Peyer's patch (tissue), 4 donors: ENCODE measurements at regions not wholly inside any gene's neighbourhood (a gene's known extent, or its start where the extent isn't known, plus 50 kb on each side); places are given as distances from the start of the nearest gene placed in this dataset.

ENCODE experiments used
- CTCF ChIP-seq, 6 experiments: fragments of 450-650 bp in 4 of 6; fragments of 200-600 bp in 2 of 6; sonication (generic) in 1 of 6; IDR thresholded peaks; one replicate each; pipeline ENCODE4 v1.5.1; 2017 to 2019; ENCODE audit warnings: antibody characterized with exemption in 6 of 6, mild to moderate bottlenecking in 3 of 6, moderate library complexity in 1 of 6
- POLR2A ChIP-seq, 2 donors: fragments of 450-650 bp; IDR thresholded peaks; one replicate each; pipeline ENCODE4 v1.5.1; 2017; ENCODE audit warnings: antibody characterized with exemption in 2 of 2, mild to moderate bottlenecking in 2 of 2, moderate library complexity in 2 of 2

- no peak for TF ChIP-seq POLR2A (IDR thresholded peaks at IDR 0.05)
- no peak for TF ChIP-seq CTCF (IDR thresholded peaks at IDR 0.05)
Measured at GRCh38 chr13:106260352-106260751, 275.1 kb downstream of the EFNB2 start.
